D721Med (cell line): ENCODE measurements at regions not wholly inside any gene's neighbourhood (a gene's known extent, or its start where the extent isn't known, plus 50 kb on each side); places are given as distances from the start of the nearest gene placed in this dataset.

Source experiments
- DNase-seq: peaks from one replicate; pipeline ENCODE4 v3.0.0; 2011; ENCODE audit warnings: low spot score; ENCODE audit not compliant: insufficient read length
- FAIRE-seq: peaks from 2 replicates; lab custom pipeline; 2011; peaks lifted over from hg19 to GRCh38; lab: Jason Lieb, UNC
- TF ChIP-seq, protein P1 (sequence below): IDR thresholded peaks from 2 replicates; pipeline ENCODE4 v1.5.1; 2012; ENCODE audit warnings: mild to moderate bottlenecking, control low read depth; ENCODE audit not compliant: insufficient read depth; ENCODE audit errors: missing control alignments

DNA sequence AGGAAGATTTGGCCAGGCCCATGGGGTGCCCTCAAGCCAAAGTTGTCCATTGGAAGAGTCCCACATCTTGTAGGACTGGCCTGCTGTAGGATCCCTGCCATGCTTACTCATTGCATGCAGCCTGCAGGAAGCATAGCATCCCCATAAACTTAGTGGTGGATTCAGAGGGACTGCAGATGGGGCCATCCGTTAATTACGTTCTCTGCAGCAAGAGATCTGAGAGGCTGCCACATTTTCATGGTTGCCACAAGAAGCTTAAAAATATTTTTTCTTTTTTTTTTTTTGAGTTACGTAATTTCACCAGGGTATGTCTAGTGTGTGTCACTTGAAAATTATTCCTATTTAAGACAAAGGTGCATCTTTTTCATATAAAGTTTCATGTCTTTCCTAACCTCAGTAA is 329.7 kb upstream of the USP24 start:
- FAIRE-seq (no peak), DNase-seq (no peak)
- TF ChIP-seq, protein P1, sequence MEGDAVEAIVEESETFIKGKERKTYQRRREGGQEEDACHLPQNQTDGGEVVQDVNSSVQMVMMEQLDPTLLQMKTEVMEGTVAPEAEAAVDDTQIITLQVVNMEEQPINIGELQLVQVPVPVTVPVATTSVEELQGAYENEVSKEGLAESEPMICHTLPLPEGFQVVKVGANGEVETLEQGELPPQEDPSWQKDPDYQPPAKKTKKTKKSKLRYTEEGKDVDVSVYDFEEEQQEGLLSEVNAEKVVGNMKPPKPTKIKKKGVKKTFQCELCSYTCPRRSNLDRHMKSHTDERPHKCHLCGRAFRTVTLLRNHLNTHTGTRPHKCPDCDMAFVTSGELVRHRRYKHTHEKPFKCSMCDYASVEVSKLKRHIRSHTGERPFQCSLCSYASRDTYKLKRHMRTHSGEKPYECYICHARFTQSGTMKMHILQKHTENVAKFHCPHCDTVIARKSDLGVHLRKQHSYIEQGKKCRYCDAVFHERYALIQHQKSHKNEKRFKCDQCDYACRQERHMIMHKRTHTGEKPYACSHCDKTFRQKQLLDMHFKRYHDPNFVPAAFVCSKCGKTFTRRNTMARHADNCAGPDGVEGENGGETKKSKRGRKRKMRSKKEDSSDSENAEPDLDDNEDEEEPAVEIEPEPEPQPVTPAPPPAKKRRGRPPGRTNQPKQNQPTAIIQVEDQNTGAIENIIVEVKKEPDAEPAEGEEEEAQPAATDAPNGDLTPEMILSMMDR = no peak

DNA sequence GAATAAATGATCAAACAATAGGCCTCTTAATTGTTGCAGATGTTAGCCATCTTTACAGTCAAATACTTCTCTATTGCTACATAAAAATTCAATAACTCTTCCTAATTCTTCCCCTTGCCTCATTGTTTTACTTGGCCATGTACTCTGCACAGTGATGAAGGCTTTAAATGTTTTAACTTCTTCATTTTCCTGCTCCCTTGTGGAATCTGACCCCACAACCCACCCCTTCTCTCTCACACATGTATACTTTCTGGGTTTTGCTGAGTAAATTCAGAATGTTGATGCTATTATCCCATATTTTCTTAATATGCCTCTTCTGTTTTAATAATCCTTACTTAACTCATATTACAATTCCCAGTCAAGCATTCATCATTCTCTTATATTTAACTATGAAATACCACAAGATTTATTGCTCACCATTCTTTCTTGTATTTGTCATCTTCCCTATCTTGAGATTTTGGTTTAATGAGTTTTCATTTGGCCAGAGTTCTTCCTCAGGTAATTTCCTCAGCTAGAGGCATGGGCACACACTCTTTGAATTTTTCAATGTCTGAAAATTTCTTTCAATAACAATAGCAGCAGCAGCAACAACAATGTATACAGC is 327.8 kb upstream of the USP24 start:
- TF ChIP-seq, protein P1 = no peak
- FAIRE-seq (no peak), DNase-seq (no peak)

DNA sequence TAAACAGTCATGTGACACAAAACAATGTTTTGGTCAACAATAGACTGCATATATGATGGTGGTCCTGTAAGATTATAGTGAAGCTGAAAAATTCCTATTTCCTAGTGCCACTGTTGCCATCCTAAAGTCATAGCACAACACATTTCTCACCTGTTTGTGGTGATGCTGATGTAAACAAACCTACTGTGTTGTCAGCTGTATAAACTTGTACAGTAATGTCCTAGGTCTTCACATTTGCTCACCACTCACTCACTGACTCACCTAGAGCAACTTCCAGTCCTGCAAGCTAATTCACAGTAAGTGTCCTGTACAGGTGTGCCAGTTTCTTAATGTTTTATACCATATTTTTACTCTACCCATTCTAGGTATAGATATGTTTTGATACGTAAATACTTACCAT is 326.1 kb upstream of the USP24 start:
- DNase-seq (no peak), FAIRE-seq (no peak)
- TF ChIP-seq, protein P1 = no peak

DNA sequence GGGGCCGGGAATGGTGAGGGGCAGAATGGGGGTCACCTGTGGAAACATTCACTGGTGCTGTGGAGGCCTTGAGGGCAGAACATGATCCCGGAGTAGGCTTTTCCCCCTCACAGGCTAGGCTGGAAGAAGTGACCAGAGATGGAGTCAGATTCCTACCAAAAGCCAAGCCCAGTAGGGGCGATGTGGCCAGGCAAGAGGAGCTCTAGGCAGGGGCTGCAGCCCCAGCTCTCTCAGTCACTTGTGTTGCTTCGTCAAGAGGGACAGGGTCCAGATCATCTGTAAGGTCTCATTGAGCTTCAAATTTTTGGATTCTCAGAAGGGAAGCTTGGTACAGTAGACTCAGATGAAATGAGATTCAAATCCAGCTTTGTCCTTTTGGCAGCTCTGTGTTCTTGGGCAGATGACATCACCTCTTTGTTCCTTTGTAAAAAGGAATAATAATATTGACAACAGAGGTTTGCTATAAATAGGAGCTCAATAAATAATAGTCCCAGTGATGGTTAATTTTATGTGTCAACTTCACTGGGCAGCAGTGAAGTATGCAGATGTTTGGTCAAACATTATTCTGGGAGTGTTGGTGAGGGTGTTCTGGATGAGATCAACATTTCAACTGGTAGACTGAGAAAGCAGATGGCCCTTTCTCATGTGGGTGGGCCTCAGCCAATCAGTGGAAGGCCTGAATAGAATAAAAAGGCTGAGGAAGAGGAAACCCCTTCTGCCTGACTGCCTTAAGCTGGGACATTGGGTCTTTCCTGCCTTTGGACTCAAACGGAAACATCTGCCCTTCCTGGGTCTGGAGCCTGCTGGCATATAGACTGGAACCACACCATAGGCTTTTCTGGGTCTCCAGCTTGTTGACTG is 324.7 kb upstream of the USP24 start:
- FAIRE-seq (no peak), DNase-seq (no peak)
- TF ChIP-seq, protein P1 = no peak

DNA sequence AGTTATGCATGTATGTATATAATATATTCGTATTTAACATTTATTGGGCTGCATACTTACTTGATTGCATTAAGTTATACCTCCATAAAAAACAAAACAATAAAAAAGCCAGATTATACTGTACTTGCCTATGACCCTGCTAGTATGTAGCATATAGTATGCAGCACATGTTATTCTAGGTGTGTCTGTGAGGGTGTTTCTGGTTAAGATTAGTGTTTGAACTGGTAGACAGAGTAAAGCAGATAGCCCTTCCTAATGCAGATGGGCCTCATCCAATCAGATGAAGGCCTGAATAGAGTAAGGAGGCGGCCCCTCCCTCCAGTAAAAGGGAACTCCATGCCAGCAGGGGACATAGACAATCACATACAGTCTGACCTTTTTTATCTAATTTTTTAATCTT is 323.3 kb upstream of the USP24 start:
- DNase-seq = no peak
- no peak for FAIRE-seq
- TF ChIP-seq, protein P1 = no peak

DNA sequence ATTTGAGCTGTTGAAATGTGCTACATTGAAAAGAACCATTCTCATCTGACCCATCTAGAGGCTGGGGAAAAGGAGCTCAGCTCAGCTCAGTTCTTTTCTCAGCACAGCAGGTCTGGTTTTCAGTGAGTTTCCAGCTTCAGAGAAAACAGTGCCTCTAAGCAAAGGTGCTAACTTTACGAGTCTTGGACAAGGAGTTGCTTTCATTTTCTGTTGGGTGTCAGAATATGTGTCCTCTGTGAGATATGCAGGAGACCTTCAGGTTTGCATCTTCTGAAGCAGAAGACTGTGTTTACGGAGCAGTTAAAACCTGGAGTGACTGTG is 321.3 kb upstream of the USP24 start:
- no peak for DNase-seq
- TF ChIP-seq, protein P1 = no peak
- no peak for FAIRE-seq

DNA sequence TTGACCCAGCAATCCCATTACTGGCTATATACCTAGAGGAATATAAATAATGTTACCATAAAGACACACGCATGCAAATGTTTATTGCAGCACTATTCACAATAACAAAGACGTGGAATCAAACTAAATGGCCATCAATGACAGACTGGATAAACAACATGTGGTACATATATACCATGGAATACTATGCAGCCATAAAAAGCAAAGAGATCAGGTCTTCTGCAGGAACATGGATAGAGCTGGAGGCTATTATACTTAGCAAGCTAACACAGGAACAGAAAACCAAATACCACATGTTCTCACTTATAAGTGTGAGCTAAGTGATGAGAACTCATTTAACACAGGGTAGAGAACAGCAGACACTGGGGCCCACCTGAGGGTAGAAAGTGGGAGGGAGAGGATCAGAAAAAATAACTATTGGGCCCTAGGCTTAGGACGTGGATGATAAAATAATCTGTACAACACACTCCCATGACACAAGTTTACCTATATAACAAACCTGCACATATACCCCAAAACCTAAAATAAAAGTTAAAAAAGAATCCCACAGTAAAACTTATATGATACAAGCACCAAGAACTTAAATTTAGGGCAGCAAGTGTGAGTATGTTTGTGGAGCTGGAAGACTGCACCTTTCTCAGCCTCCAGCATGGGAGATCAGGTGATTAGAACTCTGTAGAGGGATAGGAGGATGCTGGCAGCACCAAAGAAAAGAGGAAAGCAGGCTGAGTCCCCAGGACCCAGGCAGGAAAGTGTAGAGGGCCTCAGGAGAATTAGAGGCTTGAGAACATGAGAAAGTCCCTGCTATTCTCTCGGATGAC is 320.8 kb upstream of the USP24 start:
- TF ChIP-seq, protein P1 = no peak
- FAIRE-seq = no peak
- DNase-seq = no peak
